HAP-1 (cell line): ENCODE measurements at regions not wholly inside any gene's neighbourhood (a gene's known extent, or its start where the extent isn't known, plus 50 kb on each side); places are given as distances from the start of the nearest gene placed in this dataset.
"Not testable (repeated sequence)": the region's sequence is repeated elsewhere in the genome, so short reads cannot be mapped to it uniquely, and the experiment has no call there.

ENCODE experiments used
- DNase-seq, 2 experiments: peaks; one replicate each; pipeline ENCODE4 v3.0.0-alpha.2; 2016 to 2020; ENCODE audit warnings: low spot score in 2 of 2
- H3K27me3 ChIP-seq: fragments of 250-450 bp; sonication (Bioruptor Pico); 2 replicates; pipeline ENCODE4 v1.5.1; 2020; ENCODE audit warnings: low read depth, mild to moderate bottlenecking, moderate library complexity
- H3K36me3 ChIP-seq: fragments of 250-450 bp; sonication (Bioruptor Pico); replicated peaks from 2 replicates; pipeline ENCODE4 v1.5.1; 2020; ENCODE audit warnings: mild to moderate bottlenecking
- H3K4me1 ChIP-seq: fragments of 250-450 bp; sonication (Bioruptor Pico); 2 replicates; pipeline ENCODE4 v1.5.1; 2020; ENCODE audit warnings: mild to moderate bottlenecking
- H3K4me3 ChIP-seq: fragments of 250-450 bp; sonication (Bioruptor Pico); 2 replicates; pipeline ENCODE4 v1.5.1; 2020; ENCODE audit warnings: mild to moderate bottlenecking, moderate library complexity
- H3K9me3 ChIP-seq: fragments of 250-450 bp; sonication (Bioruptor Pico); 2 replicates; pipeline ENCODE4 v1.5.1; 2020; ENCODE audit warnings: mild to moderate bottlenecking, moderate library complexity
- in situ Hi-C: fragments of 300-500 bp; cut with MboI; formaldehyde crosslinking; loops from 3 replicates; pipeline ENCODE4 v1.14.3; 2020; ENCODE audit warnings: low sequenced_read_pairs, inconsistent platforms, mixed read lengths

DNA sequence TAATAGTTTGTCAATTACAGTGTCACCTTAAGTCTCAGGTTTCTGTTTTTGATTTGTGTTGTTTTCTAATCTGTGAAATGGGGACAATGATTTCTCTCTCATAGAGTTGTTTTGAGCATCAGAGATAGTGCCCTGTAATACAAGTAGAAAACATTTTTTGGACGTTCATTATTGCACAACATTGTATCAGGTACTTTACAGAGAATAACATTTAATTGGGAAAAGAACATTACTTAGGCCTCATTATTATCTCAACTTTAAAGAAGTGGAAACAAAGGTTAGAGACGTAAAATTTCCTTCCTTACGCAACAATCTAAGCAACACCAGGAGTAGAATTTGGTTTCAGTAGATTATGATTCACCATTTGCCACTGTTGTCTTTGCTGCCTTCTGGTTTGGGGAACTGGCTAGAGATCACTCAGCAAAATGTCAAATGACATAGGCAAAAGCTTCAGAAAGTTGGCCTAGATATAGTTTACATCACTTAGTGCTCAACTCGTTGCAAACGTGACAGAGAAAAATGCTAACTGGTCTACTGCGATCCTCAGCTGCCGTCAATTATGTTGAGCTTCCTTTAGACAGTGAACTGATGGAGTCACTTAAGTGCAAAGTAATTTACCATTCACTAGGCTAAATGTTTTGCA is 1026.8 kb downstream of the CDH11 start:
- H3K4me3 ChIP-seq: no peak overlapping the region
- DNase-seq: no peak
- no peaks in the 10 kb centered on the region for H3K4me1 ChIP-seq
- no peaks in the 10 kb centered on the region for H3K27me3 ChIP-seq
- in situ Hi-C loops: no loop called here
- H3K36me3 ChIP-seq: no peaks in the 10 kb centered on the region
- H3K9me3 ChIP-seq: no peaks in the 10 kb centered on the region

DNA sequence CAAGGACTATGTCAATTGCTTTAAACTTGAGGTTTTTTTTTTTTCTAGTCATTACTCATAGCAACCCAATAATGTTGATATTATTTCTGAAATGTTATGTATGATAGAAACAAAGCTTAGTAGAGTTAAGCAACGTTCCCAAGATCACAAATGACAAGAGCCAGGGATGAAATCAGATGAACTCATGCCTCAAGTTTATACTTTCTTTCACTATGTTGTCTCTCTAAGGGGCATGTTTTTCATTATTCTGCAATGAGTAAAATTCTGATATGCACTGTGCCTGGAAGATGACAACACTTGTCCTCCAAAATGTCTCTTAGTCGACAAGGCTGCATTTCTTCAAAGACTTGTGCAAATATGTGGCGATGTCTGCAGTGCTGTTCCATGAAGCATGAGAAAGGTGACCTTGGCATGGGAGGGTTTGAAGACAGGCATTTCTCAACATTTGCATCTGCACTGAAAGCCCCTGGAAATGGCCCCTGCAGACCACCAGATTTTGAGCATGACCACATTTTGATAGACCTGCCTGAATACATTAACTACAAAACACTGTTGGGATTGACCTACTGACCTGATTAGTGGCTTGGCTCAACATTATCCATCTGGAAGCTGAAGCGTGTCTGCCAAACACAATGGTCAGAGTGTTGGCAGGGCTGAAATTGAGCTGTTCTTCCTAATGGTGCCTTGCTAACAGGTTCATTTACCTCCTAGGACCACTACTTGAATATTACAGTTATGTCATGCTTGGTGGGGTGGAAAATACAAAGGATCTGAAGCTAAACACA is 1027.5 kb downstream of the CDH11 start:
- H3K4me1 ChIP-seq: no peaks in the 10 kb centered on the region
- in situ Hi-C loops: no loop called here

DNA sequence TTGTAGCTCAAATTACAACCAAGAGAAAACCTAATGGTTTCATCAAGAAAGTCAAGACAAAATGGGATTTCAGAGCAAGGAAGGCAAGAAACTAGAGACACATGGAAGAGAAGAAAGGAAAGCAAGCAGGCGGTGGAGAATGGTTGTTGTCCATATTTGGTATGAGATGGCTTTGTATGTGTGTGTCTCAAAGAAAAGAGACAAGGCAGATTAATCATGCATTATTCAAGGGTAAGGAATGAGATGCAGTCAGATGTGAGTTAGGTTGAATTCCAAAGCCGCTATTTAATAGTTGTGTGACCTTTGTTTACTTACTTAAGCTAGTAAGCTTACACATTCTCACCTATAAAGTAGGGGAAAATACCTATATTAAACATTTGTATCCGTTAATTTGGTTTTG is 1029.6 kb downstream of the CDH11 start:
- Histone ChIP-seq H3K4me3 (no peak overlapping the region), H3K4me1 (no peaks in the 10 kb centered on the region), H3K9me3 (no peaks in the 10 kb centered on the region), H3K36me3 (no peaks in the 10 kb centered on the region), H3K27me3 (no peaks in the 10 kb centered on the region)
- in situ Hi-C loops: no loop called here
- DNase-seq: no peak

More for the DNA sequence above, 1027.5 kb downstream of the CDH11 start:
- Histone ChIP-seq H3K9me3 (no peaks in the 10 kb centered on the region), H3K36me3 (no peaks in the 10 kb centered on the region), H3K4me3 (no peak overlapping the region), H3K27me3 (no peaks in the 10 kb centered on the region)
- DNase-seq: no peak

DNA sequence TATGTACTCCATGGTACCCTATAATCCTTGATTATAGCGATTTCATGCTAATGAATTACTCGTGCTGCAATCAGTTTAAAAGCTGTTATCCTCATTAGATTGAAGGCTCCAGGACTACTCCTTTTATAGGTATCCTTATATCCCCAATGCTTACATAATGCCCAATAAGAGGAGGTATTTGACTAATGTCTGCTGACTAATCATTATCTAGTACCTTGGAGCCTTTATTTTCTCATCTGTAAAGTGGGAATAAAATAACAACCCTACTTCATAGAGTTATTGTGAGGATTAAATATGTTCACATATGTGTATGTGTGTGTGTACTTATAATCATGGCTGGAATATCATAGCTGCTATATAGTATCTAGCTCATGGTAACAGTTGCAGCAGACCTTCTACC is 1031.5 kb downstream of the CDH11 start:
- no peaks in the 10 kb centered on the region for H3K27me3 ChIP-seq
- no peak for DNase-seq
- no peaks in the 10 kb centered on the region for H3K4me1 ChIP-seq
- H3K36me3 ChIP-seq: no peaks in the 10 kb centered on the region
- H3K4me3 ChIP-seq: no peak overlapping the region
- no peaks in the 10 kb centered on the region for H3K9me3 ChIP-seq
- in situ Hi-C loops: no loop called here

DNA sequence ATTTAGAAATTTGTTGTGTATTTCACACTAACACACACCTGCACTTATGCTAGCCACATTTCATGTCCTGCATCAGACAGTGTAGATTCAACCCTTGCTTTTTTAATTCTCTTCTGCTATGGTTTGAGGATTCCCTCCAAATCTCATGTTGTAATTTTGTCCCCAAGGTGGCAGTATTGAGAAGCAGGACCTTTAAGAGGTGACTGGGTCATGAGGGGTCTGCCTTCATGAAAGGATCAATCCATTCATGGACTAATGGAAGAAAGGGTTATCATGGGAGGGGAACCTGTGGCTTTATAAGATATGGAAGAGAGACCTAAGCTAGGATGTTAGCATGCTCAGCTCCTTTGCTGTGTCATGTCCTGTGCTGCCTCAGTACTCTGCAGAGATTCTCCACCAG is 1032.2 kb downstream of the CDH11 start:
- H3K4me3 ChIP-seq: no peak overlapping the region
- DNase-seq: peak; percentile 9 to 16
- H3K27me3 ChIP-seq: no peaks in the 10 kb centered on the region
- in situ Hi-C loops: no loop called here
- no peaks in the 10 kb centered on the region for H3K4me1 ChIP-seq
- H3K36me3 ChIP-seq: no peaks in the 10 kb centered on the region
- no peaks in the 10 kb centered on the region for H3K9me3 ChIP-seq

DNA sequence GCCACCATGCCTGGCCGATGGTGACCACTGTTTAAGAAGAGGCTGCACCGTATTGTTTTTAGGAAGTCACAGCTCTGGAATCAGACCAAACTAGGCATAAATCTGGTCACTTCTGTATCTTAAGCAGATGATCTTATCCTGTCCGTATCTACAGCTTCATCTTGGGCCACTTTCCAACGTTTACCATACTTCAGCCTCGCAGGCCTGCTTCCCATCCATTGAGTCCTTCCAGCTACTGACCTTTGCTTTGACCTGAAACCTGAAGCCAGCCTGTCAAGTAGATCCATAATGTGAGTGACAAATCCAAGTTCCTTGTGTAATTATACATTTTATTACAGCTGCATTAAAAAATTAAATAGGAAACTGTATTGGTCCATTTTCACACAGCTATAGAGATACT is 1033.0 kb downstream of the CDH11 start:
- no peak for DNase-seq
- no peaks in the 10 kb centered on the region for H3K27me3 ChIP-seq
- H3K4me1 ChIP-seq: no peaks in the 10 kb centered on the region
- H3K9me3 ChIP-seq: no peaks in the 10 kb centered on the region
- H3K36me3 ChIP-seq: no peaks in the 10 kb centered on the region
- no peak overlapping the region for H3K4me3 ChIP-seq
- in situ Hi-C loops: no loop called here

DNA sequence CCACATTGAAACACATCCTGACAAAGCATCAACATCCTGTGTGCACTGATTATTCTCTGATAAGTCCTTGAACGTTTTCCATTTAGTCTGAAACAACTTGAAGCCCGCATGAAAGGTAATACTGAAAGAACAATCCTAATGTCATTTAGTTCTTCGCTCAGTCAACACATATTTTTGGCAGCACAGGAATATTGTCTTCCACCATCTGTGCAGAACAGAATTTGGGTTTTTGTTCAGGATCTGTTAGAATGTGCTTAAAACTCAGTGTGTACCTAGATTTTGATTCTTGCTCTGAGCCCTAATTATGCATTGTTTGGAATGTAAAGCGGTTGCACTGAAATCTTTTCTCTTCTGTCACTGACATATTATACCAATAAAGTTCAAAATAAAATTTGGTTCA is 1036.6 kb downstream of the CDH11 start:
- no peaks in the 10 kb centered on the region for H3K27me3 ChIP-seq
- H3K4me3 ChIP-seq: no peak overlapping the region
- no peak for DNase-seq
- in situ Hi-C loops: no loop called here
- H3K36me3 ChIP-seq: no peaks in the 10 kb centered on the region
- H3K4me1 ChIP-seq: no peaks in the 10 kb centered on the region
- no peaks in the 10 kb centered on the region for H3K9me3 ChIP-seq

DNA sequence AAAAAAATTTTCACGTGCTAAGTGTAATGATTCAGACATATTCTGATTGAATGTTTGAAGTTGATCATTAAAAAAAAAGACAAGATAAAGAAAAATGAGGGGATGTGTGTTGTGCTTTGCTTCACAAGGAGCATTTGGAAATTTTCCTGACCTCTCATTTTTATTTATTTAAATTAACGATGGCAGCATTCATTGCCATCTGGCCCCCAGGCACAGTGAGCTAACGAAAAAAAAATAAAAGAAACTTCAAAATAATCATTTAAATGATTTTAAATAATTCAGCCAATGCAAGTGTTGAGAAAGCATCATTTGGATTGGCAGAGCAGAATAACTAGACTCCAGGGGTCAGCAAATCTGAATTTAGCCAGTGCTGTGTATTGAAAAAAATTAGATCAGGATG is 1037.2 kb downstream of the CDH11 start:
- Histone ChIP-seq H3K4me1 (no peaks in the 10 kb centered on the region), H3K4me3 (no peak overlapping the region), H3K36me3 (no peaks in the 10 kb centered on the region), H3K27me3 (no peaks in the 10 kb centered on the region), H3K9me3 (no peaks in the 10 kb centered on the region)
- no peak for DNase-seq
- in situ Hi-C loops: no loop called here

DNA sequence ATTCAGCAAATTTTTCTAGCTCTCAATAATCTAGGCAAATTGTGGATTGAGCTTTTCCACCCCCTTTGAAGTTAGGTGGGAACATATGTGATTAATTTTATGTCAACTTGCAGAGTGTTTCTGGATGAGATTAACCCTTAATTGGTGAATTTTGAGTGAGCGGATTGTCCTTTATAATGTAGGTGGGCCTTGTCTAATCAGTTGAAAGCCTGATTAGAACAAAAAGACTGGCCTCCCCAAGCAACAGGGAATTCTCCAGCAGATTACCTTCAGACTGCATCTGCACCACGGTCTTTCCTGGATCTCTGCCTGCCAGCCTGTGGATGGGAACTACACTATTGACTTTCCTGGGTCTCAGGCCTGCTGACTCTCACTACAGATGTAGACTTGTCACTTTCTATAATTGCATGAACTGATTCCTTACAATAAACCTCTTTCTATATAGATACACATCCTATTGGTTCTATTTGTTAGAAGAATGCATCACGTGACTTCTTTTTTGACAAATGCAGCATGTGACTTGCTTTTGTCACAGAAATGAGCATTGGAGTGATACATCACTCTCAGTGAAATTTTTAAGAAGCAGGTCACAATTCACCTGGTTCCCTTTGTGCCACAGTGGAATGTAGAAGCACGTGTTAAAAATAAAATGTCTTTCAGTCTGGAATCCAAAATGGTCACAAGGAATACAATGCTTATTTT is 1038.3 kb downstream of the CDH11 start:
- no peak for DNase-seq
- no peaks in the 10 kb centered on the region for H3K36me3 ChIP-seq
- H3K4me3 ChIP-seq: no peak overlapping the region
- H3K4me1 ChIP-seq: no peaks in the 10 kb centered on the region
- H3K27me3 ChIP-seq: no peaks in the 10 kb centered on the region
- in situ Hi-C loops: no loop called here
- H3K9me3 ChIP-seq: no peaks in the 10 kb centered on the region

DNA sequence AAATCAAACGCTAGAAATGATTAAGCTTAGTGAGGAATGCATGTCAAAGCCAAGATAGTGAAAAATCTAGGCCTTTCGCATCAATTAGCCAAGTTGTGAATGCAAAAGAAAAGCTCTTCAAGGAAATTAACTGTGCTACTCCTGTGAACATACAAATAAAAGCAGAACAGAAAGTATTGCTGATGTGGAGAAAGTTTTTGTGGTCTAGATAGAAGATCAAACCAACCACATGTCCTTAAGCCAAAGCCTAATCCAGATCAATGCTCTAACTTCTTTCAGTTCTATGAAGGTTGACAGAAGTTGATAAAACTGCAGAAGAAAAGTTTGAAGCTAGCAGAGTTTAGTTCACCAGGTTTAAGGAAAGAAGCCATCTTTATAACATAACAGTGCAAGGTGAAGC is 1044.6 kb downstream of the CDH11 start:
- Histone ChIP-seq H3K9me3 (no peaks in the 10 kb centered on the region), H3K4me1 (no peaks in the 10 kb centered on the region), H3K4me3 (no peak overlapping the region), H3K27me3 (no peaks in the 10 kb centered on the region), H3K36me3 (no peaks in the 10 kb centered on the region)
- DNase-seq: no peak
- in situ Hi-C loops: no loop called here

DNA sequence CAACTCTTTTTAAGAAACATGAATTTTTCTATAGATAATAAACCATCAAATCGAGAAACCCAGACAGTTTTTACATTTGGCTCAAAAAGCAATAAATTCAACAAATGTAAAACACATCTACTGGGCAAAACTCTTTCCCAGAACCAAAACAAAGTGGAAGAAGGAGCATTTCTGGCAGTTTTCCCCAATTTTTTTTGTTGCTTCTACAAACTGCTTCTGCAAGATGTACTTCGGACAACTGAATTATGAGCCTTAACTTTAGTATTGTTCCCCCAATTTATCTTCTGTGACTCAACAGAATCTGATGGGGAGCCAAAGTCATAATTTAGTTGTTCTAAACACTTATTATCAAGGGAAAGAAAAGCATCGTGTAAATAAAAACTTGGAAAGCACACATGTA is 1047.2 kb downstream of the CDH11 start:
- Histone ChIP-seq H3K4me3 (no peak overlapping the region), H3K9me3 (no peaks in the 10 kb centered on the region), H3K27me3 (no peaks in the 10 kb centered on the region), H3K4me1 (no peaks in the 10 kb centered on the region), H3K36me3 (no peaks in the 10 kb centered on the region)
- in situ Hi-C loops: no loop called here
- DNase-seq: no peak

DNA sequence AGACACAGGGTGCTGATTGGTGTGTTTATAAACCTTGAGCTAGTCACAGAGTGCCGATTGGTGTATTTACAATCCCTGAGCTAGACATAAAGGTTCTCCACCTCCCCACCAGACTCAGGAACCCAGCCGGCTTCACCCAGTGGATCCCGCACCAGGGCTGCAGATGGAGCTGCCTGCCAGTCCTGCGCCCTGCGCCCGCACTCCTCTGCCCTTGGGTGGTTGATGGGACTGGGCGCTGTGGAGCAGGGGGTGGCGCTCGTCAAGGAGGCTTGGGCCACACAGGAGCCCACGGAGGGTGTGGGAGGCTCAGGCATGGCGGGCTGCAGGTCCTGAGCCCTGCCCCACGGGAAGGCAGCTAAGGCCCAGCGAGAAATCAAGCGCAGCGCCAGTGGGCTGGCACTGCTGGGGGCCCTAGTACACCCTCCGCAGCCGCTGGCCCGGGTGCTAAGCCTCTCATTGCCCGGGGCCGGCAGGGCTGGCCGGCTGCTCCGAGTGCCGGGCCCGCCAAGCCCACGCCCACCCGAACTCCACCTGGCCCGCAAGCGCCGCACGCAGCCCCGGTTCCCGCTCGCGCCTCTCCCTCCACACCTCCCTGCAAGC is 1049.6 kb downstream of the CDH11 start:
- H3K36me3 ChIP-seq, H3K9me3 ChIP-seq, DNase-seq, H3K4me1 ChIP-seq, H3K27me3 ChIP-seq, H3K4me3 ChIP-seq, in situ Hi-C loops: not testable (repeated sequence)

DNA sequence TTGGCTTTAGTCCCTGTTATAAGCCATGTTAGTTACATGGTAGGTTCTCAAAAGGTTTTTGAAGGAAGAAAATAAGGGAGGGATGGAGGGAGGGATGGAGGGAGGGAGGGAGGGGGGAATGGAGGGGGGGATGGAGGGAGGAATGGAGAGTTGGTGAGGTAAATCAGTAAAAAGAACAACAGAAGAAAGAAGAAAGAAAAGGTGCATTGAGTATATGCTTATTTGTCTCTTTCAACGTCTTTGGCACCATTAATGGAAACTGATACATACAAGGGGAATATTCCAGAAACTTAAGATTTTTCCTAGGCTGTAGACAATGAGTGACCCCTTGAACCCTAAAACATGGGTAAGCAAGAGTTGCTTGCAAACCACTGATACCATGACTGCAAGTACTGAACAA is 1056.3 kb downstream of the CDH11 start:
- no peak overlapping the region for H3K4me3 ChIP-seq
- H3K4me1 ChIP-seq: no peaks in the 10 kb centered on the region
- in situ Hi-C loops: no loop called here
- H3K36me3 ChIP-seq: no peaks in the 10 kb centered on the region
- H3K9me3 ChIP-seq: no peaks in the 10 kb centered on the region
- DNase-seq: no peak
- H3K27me3 ChIP-seq: no peaks in the 10 kb centered on the region

DNA sequence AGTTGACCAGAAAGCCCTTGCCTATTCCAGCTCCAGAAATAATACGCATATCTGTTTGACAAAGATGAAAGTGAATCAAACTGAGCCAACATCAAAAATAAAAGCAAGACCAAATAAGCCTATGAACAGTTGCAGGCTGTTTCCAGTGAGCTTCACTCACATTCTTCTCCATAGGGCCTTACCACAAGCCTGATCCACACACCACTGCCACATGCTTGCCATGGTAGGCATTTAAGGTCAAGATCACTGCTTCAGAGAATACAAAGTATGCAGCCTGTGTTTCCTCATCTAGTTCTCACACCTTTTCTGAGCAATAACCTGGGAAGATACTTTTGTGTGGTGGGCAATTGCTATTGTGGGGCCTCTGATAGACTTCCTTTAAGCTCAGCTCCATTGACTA is 1060.2 kb downstream of the CDH11 start:
- no peak for DNase-seq
- Histone ChIP-seq H3K27me3 (no peaks in the 10 kb centered on the region), H3K9me3 (no peaks in the 10 kb centered on the region), H3K4me1 (no peaks in the 10 kb centered on the region), H3K36me3 (no peaks in the 10 kb centered on the region), H3K4me3 (no peak overlapping the region)
- in situ Hi-C loops: no loop called here
